AG09319 (cell line): ENCODE measurements at regions not wholly inside any gene's neighbourhood (a gene's known extent, or its start where the extent isn't known, plus 50 kb on each side); places are given as distances from the start of the nearest gene placed in this dataset.

ENCODE experiments used
- DNase-seq: peaks from one replicate; pipeline ENCODE4 v3.0.0-alpha.2; 2010; ENCODE audit warnings: low read depth; ENCODE audit errors: extremely low read depth
- TF ChIP-seq, protein P1 (sequence below): IDR thresholded peaks from 2 replicates; pipeline ENCODE4 v1.5.1; 2011; ENCODE audit warnings: low read depth, mild to moderate bottlenecking, inconsistent platforms, low read length, moderate library complexity

DNA sequence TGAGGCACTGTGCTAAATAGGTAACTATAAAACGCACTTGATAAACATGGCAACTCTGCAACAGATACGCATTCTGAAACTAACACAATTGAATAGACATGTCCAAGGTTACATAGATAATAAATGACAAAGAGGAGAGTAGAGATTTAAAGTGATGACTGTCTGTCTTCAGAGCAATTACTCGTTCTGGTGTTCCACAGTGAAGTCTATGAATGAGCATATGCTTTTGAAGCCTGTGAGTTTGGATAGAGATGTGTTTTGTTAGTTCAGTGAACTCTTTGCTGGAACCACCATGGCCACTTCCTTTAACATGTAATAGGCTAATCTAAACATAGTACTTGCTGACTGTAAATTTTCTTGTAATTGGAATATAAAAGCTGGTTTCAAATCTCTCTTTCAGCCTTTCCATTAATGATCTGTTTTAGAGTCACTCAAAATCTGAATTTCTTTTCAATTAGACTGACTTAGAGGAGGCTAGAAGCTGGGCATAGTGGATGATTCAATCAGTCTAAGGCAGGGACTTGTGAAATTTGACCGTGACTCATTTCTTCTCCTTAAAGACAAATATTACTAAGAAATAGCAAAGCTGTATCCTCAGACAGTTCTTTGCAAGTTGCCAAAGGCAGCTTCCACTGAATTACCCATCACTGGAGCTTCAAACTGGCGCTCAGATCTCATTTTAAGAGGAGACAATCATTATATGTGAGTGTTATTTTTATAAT, 1130.1 kb upstream of the CELF4 start:
- no peak for DNase-seq
- TF ChIP-seq, protein P1, sequence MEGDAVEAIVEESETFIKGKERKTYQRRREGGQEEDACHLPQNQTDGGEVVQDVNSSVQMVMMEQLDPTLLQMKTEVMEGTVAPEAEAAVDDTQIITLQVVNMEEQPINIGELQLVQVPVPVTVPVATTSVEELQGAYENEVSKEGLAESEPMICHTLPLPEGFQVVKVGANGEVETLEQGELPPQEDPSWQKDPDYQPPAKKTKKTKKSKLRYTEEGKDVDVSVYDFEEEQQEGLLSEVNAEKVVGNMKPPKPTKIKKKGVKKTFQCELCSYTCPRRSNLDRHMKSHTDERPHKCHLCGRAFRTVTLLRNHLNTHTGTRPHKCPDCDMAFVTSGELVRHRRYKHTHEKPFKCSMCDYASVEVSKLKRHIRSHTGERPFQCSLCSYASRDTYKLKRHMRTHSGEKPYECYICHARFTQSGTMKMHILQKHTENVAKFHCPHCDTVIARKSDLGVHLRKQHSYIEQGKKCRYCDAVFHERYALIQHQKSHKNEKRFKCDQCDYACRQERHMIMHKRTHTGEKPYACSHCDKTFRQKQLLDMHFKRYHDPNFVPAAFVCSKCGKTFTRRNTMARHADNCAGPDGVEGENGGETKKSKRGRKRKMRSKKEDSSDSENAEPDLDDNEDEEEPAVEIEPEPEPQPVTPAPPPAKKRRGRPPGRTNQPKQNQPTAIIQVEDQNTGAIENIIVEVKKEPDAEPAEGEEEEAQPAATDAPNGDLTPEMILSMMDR: no peak

DNA sequence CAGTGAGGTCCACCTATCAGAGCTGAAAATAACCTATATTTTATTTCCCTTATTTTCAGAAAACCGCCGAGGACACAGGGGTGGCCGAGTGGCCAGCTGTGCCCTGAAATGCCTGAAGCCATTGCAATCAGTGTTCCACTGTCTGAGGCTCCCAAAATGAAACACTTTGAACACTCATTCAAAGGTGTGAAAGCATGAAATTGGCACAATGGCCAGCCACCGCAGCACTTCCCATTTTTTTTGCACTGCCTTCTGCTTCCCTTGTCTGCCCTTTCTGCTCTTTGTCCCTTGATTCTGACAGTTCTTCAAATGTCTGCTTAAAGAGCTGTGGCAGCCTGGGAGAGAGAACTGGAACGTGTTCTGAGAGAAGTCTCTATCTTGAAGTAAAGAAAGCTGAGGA, 1127.5 kb upstream of the CELF4 start:
- TF ChIP-seq, protein P1: no peak
- DNase-seq: no peak

DNA sequence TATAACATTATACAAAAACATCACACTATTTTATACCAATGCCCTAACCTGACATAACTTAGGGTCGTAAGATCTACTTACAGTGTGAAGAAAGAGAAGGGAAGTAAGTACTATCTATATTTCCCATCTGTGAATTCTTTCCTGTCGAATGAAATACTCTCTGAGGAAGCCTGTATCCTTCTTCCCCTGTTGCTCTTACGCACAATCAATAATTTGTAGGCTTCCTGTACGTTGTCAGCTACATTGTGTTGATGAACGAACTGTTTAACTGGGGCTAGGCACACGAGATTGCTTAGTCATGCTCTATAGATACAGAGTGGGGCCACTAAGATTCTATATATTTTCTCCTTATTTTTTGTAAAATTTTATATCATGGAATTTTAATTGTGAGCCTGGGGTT, 1125.0 kb upstream of the CELF4 start:
- TF ChIP-seq, protein P1: no peak
- no peak for DNase-seq

DNA sequence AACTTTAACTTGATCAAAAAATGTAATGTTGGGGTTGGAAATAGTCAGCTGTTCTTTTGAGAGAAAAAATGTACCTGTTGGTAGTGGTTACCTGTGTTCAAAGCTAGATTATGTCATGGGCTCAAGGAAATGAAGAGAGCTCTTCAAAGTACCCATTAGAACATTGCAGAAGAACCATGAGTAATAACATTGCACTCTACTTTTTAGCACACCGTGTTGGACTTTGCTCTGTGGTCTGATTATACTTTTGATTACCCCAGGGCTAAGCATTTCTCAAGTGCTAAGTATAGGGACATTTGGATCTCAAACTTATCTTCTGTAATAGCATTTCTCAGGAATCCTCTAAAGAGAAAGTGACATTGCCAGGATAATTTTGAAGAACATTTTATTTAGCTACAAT, 1122.8 kb upstream of the CELF4 start:
- DNase-seq: no peak
- TF ChIP-seq, protein P1: no peak

DNA sequence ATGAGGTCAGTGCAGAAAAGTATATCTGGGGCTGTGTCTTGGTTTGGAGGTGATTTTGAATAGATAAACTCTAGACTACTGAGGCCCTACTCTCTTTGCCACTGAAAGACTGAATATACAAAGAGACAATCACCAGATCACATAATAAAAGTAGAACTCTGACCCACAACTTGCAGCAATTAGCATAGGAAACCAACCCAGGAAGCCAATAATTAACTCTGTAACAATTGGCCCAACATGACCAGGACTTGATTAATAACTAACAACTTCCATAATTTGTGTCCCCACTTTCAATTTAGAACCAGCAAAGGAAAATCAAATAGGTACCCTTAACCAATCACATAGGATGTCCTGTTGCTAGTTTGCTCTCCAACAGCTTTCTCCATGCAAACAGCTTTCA, 1104.9 kb upstream of the CELF4 start:
- no peak for DNase-seq
- TF ChIP-seq, protein P1: no peak

DNA sequence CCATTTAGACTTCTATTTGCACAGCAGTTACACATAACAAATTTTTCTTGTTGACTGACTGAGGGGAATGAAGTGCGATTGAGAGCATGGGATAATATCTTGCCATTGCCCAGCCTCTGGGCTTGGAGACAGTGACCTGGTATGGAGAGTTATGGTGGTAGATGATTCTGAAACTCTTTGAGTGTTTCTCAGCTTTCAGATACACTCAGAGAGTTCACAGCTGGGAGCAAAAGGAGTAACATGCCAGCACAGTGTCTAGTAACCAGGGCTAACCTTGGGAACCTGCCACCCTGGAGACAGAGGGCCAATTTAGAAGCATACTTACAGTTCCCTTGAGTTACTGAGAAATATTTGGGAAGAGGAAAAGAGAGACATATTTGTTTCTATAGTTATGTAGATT, 1099.3 kb upstream of the CELF4 start:
- TF ChIP-seq, protein P1: no peak
- no peak for DNase-seq

DNA sequence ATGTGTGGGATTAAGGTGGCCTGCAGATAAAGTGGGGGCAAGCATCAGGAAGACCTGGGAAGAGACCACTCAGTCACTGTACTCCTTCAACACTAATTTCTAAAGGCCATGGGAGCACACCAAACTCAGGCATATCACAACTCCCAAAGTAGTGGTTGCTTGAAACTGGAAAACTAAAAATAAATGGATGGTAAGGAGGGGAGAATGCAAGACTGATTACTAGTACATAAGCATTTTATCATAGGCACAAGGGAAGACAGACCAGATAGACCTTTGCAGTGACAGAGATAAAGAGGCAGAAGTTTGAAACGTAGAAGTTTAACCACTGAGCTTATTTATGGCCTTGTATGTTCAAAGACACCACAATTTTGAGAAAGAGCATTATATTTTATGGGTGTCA, 1098.1 kb upstream of the CELF4 start:
- TF ChIP-seq, protein P1: no peak
- DNase-seq: no peak
